ENCODE measurements at regions not wholly inside any gene's neighbourhood (a gene's known extent, or its start where the extent isn't known, plus 50 kb on each side); places are given as distances from the start of the nearest gene placed in this dataset.

GRCh38 chr4:32879913-32880312 lies 2159.7 kb downstream of the PCDH7 start:
- no peaks in the 10 kb centered on the region for H3K4me1 ChIP-seq
- H3K27ac Mint-ChIP-seq (ENCODE audit: unreplicated experiment) = no peak overlapping the region
- no TSS peak for BruUV-seq (replicated peaks)
- H3K27me3 ChIP-seq (replicated peaks; ENCODE audit: control insufficient read depth, insufficient read depth, low read length) = no peaks in the 10 kb centered on the region
- no peaks in the 10 kb centered on the region for H3K27me3 Mint-ChIP-seq (ENCODE audit: insufficient read depth, unreplicated experiment)
- H3K36me3 Mint-ChIP-seq (ENCODE audit: insufficient read depth, unreplicated experiment) = no peaks in the 10 kb centered on the region
- peaks cover 3% of the 10 kb centered on the region for H3K9me3 Mint-ChIP-seq (ENCODE audit: unreplicated experiment)
- no peak overlapping the region for H3K4me3 ChIP-seq (ENCODE audit: low read depth, low read length)
- H3K36me3 ChIP-seq (ENCODE audit: control insufficient read depth, insufficient read depth, low read length) = no peaks in the 10 kb centered on the region
- TF ChIP-seq CTCF (IDR thresholded peaks at IDR 0.05; ENCODE audit: insufficient read depth in 1 of 2, low read depth in 1 of 2, low read length in 1 of 2, severe bottlenecking in 1 of 2, unreplicated experiment in 1 of 2) = no peak
- no peaks in the 10 kb centered on the region for H3K9me3 ChIP-seq
- intact Hi-C loops (cut with micrococcal nuclease; ENCODE audit: unreplicated experiment) = no loop called here
- no peak for DNase-seq
- H3K4me1 Mint-ChIP-seq (ENCODE audit: low read depth, unreplicated experiment) = no peaks in the 10 kb centered on the region
- ChIA-PET POLR2A (no interaction called here), CTCF (no interaction called here)
- no peak overlapping the region for H3K4me3 Mint-ChIP-seq (ENCODE audit: unreplicated experiment)

GRCh38 chr4:32884198-32884597 lies 2164.0 kb downstream of the PCDH7 start:
- POLR2A ChIA-PET = no interaction called here
- no peaks in the 10 kb centered on the region for H3K36me3 Mint-ChIP-seq (ENCODE audit: insufficient read depth, unreplicated experiment)
- no peak overlapping the region for H3K4me3 ChIP-seq (ENCODE audit: low read depth, low read length)
- BruUV-seq (replicated peaks) = no TSS peak
- no peaks in the 10 kb centered on the region for H3K4me1 ChIP-seq
- TF ChIP-seq CTCF (IDR thresholded peaks at IDR 0.05; ENCODE audit: insufficient read depth in 1 of 2, low read depth in 1 of 2, low read length in 1 of 2, severe bottlenecking in 1 of 2, unreplicated experiment in 1 of 2) = no peak
- intact Hi-C loops (cut with micrococcal nuclease; ENCODE audit: unreplicated experiment) = no loop called here
- H3K36me3 ChIP-seq (ENCODE audit: control insufficient read depth, insufficient read depth, low read length) = no peaks in the 10 kb centered on the region
- no peaks in the 10 kb centered on the region for H3K27me3 ChIP-seq (replicated peaks; ENCODE audit: control insufficient read depth, insufficient read depth, low read length)
- no peak overlapping the region for H3K4me3 Mint-ChIP-seq (ENCODE audit: unreplicated experiment)
- H3K27ac Mint-ChIP-seq (ENCODE audit: unreplicated experiment) = no peak overlapping the region
- no peaks in the 10 kb centered on the region for H3K27me3 Mint-ChIP-seq (ENCODE audit: insufficient read depth, unreplicated experiment)
- no peak for DNase-seq
- no peaks in the 10 kb centered on the region for H3K9me3 ChIP-seq
- no peaks in the 10 kb centered on the region for H3K4me1 Mint-ChIP-seq (ENCODE audit: low read depth, unreplicated experiment)
- CTCF ChIA-PET = no interaction called here
- H3K9me3 Mint-ChIP-seq (ENCODE audit: unreplicated experiment) = no peaks in the 10 kb centered on the region

GRCh38 chr4:32890398-32890797 lies 2170.2 kb downstream of the PCDH7 start:
- H3K36me3 ChIP-seq (ENCODE audit: control insufficient read depth, insufficient read depth, low read length) = no peaks in the 10 kb centered on the region
- H3K4me3 Mint-ChIP-seq (ENCODE audit: unreplicated experiment) = no peak overlapping the region
- ChIA-PET CTCF (no interaction called here), POLR2A (no interaction called here)
- H3K9me3 ChIP-seq = no peaks in the 10 kb centered on the region
- no peaks in the 10 kb centered on the region for H3K4me1 Mint-ChIP-seq (ENCODE audit: low read depth, unreplicated experiment)
- no peaks in the 10 kb centered on the region for H3K9me3 Mint-ChIP-seq (ENCODE audit: unreplicated experiment)
- no peak for DNase-seq
- no peaks in the 10 kb centered on the region for H3K4me1 ChIP-seq
- no peaks in the 10 kb centered on the region for H3K36me3 Mint-ChIP-seq (ENCODE audit: insufficient read depth, unreplicated experiment)
- no peak for TF ChIP-seq CTCF (IDR thresholded peaks at IDR 0.05; ENCODE audit: insufficient read depth in 1 of 2, low read depth in 1 of 2, low read length in 1 of 2, severe bottlenecking in 1 of 2, unreplicated experiment in 1 of 2)
- intact Hi-C loops (cut with micrococcal nuclease; ENCODE audit: unreplicated experiment) = no loop called here
- H3K27ac Mint-ChIP-seq (ENCODE audit: unreplicated experiment) = no peak overlapping the region
- no TSS peak for BruUV-seq (replicated peaks)
- no peaks in the 10 kb centered on the region for H3K27me3 Mint-ChIP-seq (ENCODE audit: insufficient read depth, unreplicated experiment)
- H3K27me3 ChIP-seq (replicated peaks; ENCODE audit: control insufficient read depth, insufficient read depth, low read length) = no peaks in the 10 kb centered on the region
- no peak overlapping the region for H3K4me3 ChIP-seq (ENCODE audit: low read depth, low read length)

Measured in Caco-2 (cell line).